ENCODE measurements at regions not wholly inside any gene's neighbourhood (a gene's known extent, or its start where the extent isn't known, plus 50 kb on each side); places are given as distances from the start of the nearest gene placed in this dataset.
"Not testable (repeated sequence)": the region's sequence is repeated elsewhere in the genome, so short reads cannot be mapped to it uniquely, and the experiment has no call there.

- no peak for DNase-seq
Observed at GRCh38 chr5:103915081-103915480, 352.5 kb upstream of the NUDT12 start.

GRCh38 chr5:103910786-103911185 is 348.2 kb upstream of the NUDT12 start:
- no peak for DNase-seq

DNA sequence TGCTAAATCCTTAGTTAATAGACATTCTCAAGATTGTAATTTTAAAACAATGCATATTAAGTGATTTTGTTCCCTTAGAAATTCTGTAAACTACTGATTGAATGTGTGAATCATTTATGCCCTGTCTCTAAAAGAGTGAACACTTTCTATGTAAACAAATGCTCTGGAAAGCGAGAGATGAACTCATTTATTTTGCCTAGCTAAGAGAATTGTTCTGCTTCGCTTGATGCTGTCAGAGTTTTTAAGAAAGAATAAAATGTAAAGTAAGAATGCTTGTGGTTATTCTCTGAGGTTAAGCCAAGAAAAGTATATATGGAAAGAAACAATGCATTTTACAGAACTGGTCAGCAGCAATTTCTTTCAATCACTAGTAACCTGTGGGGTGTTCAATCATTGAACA is 347.4 kb upstream of the NUDT12 start:
- DNase-seq = no peak

- no peak for DNase-seq
Observed at GRCh38 chr5:103909391-103909790, 346.8 kb upstream of the NUDT12 start.

- no peak for DNase-seq
Observed at GRCh38 chr5:103908336-103909080, 345.9 kb upstream of the NUDT12 start.

DNA sequence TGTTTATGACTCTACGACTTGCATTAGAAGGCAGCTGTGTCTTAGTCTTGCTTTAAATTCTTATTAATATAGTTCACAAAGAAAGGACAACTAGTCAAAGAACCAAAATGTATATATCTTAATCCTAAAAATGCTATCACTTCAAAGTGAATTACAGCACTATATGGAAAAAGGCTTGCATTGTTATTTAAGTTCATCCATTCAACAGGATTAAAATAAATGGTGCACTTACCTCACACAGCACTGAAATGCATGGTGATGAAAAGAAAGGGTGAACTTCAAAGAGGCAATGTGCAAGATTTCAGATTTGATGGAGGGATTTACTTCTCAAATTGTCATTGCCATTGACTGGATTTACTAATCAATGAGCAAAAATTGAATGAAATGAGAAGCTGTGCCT is 344.4 kb upstream of the NUDT12 start:
- no peak for DNase-seq

GRCh38 chr5:103904651-103905050 is 342.1 kb upstream of the NUDT12 start:
- DNase-seq = no peak

DNA sequence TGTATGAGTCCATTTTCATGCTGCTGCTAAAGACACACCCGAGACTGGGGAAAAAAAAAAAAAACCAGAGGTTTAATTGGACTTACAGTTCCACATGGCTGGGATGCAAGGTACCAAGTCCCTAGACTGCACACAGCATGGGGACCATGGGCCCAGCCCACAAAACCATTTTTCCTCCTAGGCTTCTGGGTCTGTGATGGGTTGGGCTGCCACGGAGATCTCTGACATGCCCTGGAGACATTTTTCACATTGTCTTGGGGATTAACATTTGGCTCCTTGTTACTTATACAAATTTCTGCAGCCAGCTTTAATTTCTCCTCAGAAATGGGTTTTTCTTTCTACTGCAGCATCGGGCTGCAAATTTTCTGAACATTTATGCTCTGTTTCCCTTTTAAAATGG is 340.3 kb upstream of the NUDT12 start:
- no peak for DNase-seq

GRCh38 chr5:103901885-103902284 is 339.3 kb upstream of the NUDT12 start:
- DNase-seq = no peak

GRCh38 chr5:103896593-103896992 is 334.0 kb upstream of the NUDT12 start:
- no peak for DNase-seq

- DNase-seq = no peak
Observed at GRCh38 chr5:103895738-103896137, 333.1 kb upstream of the NUDT12 start.

DNA sequence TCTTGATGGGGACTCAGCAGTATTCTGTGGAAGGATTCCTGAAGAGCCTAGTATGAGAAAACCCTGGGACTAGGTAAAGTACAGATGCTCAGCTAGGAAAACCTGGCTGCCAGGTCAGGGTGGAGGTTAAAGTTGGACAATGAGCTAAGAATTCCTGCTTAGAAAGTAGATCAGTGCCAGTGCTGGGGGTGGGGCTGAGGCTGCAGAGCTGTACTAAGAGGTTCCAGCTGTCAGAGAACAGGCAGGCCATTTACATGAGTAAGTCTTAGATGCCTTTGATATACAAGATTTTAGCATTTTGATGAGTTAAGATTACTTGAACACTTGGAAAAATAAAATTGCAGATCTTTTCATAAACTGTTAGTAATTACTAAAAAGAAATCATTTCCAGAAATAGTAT is 332.3 kb upstream of the NUDT12 start:
- no peak for DNase-seq

DNA sequence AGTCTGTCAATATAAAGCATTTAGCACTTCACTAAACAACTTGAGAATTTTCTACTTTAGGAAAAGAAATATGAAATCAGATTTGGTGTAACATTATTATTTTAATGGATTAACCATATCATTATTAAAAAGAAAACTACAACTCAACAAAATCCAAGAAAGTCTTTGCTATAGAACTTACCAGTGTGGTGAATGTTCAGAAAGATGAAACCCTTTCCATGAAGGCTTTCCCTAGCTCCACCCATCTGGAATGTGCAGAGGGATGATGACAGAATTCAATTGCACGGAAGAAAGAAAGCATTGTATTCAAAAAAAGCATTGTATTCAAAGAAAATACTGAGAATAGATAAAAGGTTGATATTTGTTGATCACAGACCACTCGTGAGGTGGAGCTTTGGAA is 328.6 kb upstream of the NUDT12 start:
- DNase-seq = no peak

DNA sequence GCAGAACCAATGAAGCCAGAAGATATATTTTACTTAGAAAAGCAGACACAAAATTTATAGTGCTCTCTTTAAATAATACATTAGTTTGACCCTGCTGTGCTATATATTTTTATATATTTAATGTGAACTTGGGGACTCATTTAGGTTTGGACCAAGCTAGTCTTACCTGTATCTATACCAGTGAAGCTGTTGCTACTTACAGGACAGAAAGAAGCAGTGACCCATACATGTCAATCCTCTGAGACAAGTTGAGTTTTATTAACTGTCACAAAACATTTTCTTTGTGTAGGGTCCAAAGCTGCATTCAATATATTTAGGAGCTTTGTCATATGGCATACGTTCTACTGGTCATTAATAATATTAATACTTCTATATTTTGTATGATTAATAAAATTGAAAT is 327.7 kb upstream of the NUDT12 start:
- DNase-seq = no peak

DNA sequence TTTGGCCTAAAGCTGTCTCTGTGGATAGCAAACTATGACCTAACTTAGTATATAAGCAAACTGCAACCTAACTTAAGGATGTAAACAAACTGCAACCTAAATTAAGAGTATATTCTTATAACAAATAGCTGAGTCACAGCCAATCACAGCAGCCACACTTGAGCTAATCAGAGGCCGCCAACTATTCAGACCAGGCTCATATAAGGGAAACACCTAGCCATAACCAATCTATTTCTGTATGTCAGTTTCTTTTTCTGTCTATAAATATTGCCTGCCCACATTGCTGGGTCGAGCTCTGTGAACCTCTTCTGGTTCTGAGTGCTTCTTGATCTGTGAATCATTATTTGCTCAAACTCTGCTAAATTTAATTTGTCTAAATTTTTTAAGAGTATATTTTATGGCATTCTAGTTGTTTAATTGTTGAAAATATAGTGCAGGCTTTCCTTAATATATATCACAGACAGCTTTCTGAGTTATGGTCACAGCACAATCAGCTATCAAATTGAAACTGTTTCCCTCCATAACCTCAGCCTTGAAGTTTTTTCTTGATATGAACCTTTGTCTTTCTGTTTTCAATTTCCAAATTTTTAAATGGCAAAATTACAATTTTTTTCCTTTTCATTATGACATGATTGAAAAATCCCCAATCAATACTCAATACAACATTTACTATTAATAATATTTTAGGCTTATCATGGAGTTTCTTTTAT is 327.1 kb upstream of the NUDT12 start:
- no peak for DNase-seq

DNA sequence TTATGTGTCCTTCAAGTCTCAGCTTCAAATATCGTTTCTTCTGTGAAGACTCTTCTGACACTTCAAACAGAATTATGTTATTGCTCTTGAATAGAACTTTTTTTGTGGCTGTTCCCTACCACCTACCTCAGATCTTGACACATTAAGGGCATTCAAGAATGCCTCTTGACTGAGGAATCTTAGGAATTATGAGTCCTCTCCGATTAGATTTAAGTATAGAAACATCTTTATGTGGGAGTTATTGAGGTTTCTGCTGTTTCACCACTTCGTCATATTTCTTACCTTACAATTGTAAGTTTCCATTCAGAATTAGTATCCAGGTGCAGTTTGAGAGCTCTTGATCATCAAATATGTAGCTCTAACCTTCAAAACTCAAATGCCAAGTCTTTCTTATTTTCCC is 324.2 kb upstream of the NUDT12 start:
- DNase-seq = no peak

DNA sequence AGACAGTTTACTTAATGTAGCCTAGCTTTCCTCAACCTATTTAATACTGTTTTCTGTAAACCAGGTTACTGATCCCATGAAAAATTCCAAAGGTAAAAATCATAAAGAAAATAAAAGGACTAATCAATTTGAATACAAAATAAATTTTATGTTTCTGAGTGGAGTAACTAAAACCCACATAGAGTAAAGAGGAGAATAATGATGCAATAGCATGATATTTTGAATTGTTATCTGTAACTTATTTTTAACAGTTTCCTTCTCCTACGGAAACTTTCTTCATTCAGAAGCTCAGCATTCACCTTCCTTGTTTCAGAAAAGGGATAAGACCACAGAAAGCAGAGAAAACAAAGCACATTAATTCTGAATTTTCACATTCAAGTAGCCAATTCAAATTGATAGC is 320.6 kb upstream of the NUDT12 start:
- DNase-seq = no peak

DNA sequence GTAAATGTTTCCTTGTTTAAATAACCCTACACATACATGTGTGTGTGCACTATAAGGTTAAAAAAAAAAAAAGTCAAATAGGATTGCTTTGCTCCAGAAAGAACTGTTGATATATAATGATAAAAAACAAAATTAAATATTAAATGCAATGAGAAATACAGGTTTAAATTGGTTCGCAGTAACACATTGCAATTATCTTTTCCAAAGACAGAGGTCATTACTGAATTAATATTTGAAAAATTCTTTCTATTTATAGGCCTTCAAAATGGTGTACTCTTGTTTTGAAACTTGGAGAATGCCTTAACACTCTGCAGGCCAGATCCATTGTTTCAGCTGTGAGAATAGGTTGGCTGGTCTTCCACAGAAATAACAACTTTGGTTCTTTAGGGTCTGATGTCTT is 319.0 kb upstream of the NUDT12 start:
- DNase-seq = no peak

- no peak for DNase-seq
Observed at GRCh38 chr5:103867857-103868598, 305.4 kb upstream of the NUDT12 start.

GRCh38 chr5:103866169-103866568 is 303.6 kb upstream of the NUDT12 start:
- no peak for DNase-seq

DNA sequence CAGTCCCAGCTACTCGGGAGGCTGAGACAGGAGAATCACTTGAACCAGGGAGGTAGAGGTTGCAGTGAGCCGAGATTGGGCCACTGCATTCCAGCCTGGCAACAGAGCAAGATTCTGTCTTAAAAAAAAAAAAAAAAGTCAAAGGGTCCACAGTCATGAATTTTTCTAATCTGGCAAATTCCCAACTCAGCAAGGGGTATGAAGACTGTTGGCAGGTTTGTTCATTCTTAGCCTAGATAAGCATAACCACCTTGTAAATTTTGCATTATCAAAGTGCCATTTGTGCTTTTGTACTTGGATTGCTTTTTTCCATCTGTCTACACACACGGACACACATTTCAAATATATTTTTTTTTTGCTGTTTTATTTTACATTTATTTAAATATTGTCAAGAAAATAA is 299.8 kb upstream of the NUDT12 start:
- DNase-seq = no peak

- no peak for DNase-seq
Observed at GRCh38 chr5:103860327-103860726, 297.7 kb upstream of the NUDT12 start.

DNA sequence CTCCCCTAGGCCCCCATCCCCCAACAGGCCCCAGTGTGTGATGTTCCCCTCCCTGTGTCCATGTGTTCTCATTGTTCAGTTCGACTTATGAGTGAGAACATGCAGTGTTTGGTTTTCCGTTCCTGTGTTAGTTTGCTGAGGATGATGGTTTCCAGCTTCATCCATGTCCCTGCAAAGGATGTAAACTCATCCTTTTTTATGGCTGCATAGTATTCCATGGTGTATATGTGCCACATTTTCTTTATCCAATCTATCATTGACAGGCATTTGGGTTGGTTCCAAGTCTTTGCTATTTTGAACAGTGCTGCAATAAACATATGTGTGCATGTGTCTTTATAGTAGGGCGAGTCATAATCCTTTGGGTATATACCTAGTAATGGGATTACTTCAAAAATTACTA is 295.8 kb upstream of the NUDT12 start:
- DNase-seq = not testable (repeated sequence)

DNA sequence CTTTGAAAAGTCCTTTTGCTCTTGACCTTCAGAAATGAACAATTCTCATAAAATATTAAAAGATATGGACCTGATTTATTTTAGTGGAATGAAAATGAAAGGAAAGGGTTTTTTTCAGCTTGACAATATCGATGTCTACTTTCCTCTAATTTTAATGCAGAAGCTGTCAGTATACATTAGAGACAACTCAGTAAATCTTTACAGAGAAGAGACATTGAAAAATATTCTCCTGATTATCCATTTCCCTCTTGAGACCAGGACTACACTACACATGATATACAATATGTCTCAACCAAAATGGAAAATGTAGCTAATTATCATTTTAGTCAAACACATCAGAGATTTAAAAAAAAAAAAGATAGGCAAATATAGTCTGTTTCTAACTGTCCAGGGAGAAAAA is 288.5 kb upstream of the NUDT12 start:
- no peak for DNase-seq
